ENCODE measurements at regions not wholly inside any gene's neighbourhood (a gene's known extent, or its start where the extent isn't known, plus 50 kb on each side); places are given as distances from the start of the nearest gene placed in this dataset.

GRCh38 chr12:124418156-124418555 is 123.3 kb downstream of the RFLNA start:
- ATAC-seq (no peak), DNase-seq (ENCODE audit: low read depth, low spot score) (no peak)
- no TSS peak for BruUV-seq (replicated peaks)
- Histone ChIP-seq H2AFZ (ENCODE audit: low read depth, low read length, poor library complexity, severe bottlenecking) (no peak overlapping the region), H3K9me2 (ENCODE audit: insufficient read depth) (no peaks in the 10 kb centered on the region), H3K4me3 (replicated peaks in 1 of 2; ENCODE audit: low read depth in 1 of 2, low read length in 2 of 2) (no peak overlapping the region), H3K4me1 (ENCODE audit: control insufficient read depth in 1 of 2, insufficient read depth in 2 of 2, low read length in 2 of 2) (peaks cover 15 to 17% of the 10 kb centered on the region in 2 experiments), H4K20me1 (ENCODE audit: insufficient read depth) (no peaks in the 10 kb centered on the region), H3K27me3 (ENCODE audit: insufficient read depth, low read length) (no peaks in the 10 kb centered on the region), H3K36me3 (ENCODE audit: control insufficient read depth in 1 of 2, insufficient read depth in 2 of 2, low read length in 2 of 2) (peaks cover 0 to 14% of the 10 kb centered on the region in 2 experiments; a peak in 2 of 4 replicates), H3K79me2 (ENCODE audit: insufficient read depth, low read length) (no peaks in the 10 kb centered on the region), H3K9me3 (ENCODE audit: control insufficient read depth in 1 of 2, insufficient read depth in 1 of 2, low read depth in 1 of 2, low read length in 2 of 2) (no peaks in the 10 kb centered on the region), H3K27ac (ENCODE audit: low read depth, low read length) (no peak overlapping the region), H3K4me2 (ENCODE audit: low read length) (no peak overlapping the region), H3K9ac (ENCODE audit: low read length) (no peak overlapping the region)
- ChIA-PET POLR2A (no interaction called here), CTCF (no interaction called here), RAD21 (ENCODE audit: low non-redundant PET in 1 of 2, low total read pairs in 2 of 2, uncharacterized antibody in 2 of 2, unreplicated experiment in 2 of 2) (no interaction called here)
- intact Hi-C loops (cut with micrococcal nuclease), result no loop called here
- TF ChIP-seq JUND (IDR thresholded peaks at IDR 0.05) (no peak), EZH2phosphoT487 (IDR thresholded peaks at IDR 0.05; ENCODE audit: borderline replicate concordance) (no peak), EGR1 (IDR thresholded peaks at IDR 0.05; ENCODE audit: low read depth) (no peak), EZH2 (IDR thresholded peaks at IDR 0.05) (no peak), RAD21 (IDR thresholded peaks at IDR 0.05; ENCODE audit: low read depth) (no peak), FOSL1 (IDR thresholded peaks at IDR 0.05; ENCODE audit: low read depth) (no peak), ELF1 (IDR thresholded peaks at IDR 0.05; ENCODE audit: borderline replicate concordance, low read depth) (no peak), SRF (IDR thresholded peaks at IDR 0.05; ENCODE audit: low read depth) (no peak), SIN3A (IDR thresholded peaks at IDR 0.05; ENCODE audit: low read depth) (no peak), REST (IDR thresholded peaks at IDR 0.05; ENCODE audit: low read depth) (no peak)
- TF ChIP-seq, protein P1, sequence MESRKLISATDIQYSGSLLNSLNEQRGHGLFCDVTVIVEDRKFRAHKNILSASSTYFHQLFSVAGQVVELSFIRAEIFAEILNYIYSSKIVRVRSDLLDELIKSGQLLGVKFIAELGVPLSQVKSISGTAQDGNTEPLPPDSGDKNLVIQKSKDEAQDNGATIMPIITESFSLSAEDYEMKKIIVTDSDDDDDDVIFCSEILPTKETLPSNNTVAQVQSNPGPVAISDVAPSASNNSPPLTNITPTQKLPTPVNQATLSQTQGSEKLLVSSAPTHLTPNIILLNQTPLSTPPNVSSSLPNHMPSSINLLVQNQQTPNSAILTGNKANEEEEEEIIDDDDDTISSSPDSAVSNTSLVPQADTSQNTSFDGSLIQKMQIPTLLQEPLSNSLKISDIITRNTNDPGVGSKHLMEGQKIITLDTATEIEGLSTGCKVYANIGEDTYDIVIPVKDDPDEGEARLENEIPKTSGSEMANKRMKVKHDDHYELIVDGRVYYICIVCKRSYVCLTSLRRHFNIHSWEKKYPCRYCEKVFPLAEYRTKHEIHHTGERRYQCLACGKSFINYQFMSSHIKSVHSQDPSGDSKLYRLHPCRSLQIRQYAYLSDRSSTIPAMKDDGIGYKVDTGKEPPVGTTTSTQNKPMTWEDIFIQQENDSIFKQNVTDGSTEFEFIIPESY (IDR thresholded peaks at IDR 0.05; ENCODE audit: extremely low read depth, insufficient replicate concordance, low read length), result no peak
